H1 (cell line): ENCODE measurements at regions not wholly inside any gene's neighbourhood (a gene's known extent, or its start where the extent isn't known, plus 50 kb on each side); places are given as distances from the start of the nearest gene placed in this dataset.
A peak's percentile ranks its signal among the peaks of the same experiment; 100 is the strongest.

Experiments used
- CTCF ChIA-PET: fragments of 300-600 bp; sonication (Branson Sonifier 250); formaldehyde crosslinking; loops from one replicate; lab custom pipeline; 2021; ENCODE audit not compliant: partially characterized antibody; lab: Charles Lee
- POLR2A ChIA-PET: fragments of 300-600 bp; sonication (Branson Sonifier 250); formaldehyde crosslinking; loops from one replicate; lab custom pipeline; 2021; ENCODE audit warnings: inconsistent platforms; ENCODE audit not compliant: partially characterized antibody; lab: Charles Lee
- DNase-seq, 2 experiments: peaks; one replicate each; pipeline versions ENCODE4 v3.0.0 to v3.0.0-alpha.2; 2010 to 2022; ENCODE audit warnings: low spot score in 2 of 2, low read depth in 1 of 2, mixed read lengths in 1 of 2
- FAIRE-seq: peaks from 2 replicates; lab custom pipeline; 2011; peaks lifted over from hg19 to GRCh38; lab: Jason Lieb, UNC
- H2AFZ ChIP-seq: 2 replicates; pipeline ENCODE4 v1.8.1; 2012; ENCODE audit warnings: low read length, inconsistent platforms
- H2AK5ac ChIP-seq: 2 replicates; pipeline ENCODE4 v1.6.1; 2013; ENCODE audit warnings: low read depth, low read length
- H2BK120ac ChIP-seq: replicated peaks from 2 replicates; pipeline ENCODE3; 2013; ENCODE audit warnings: low read depth, low read length, inconsistent platforms
- H2BK12ac ChIP-seq: 2 replicates; pipeline ENCODE4 v1.6.1; 2013; ENCODE audit warnings: low read depth, low read length
- H2BK15ac ChIP-seq: 2 replicates; pipeline ENCODE4 v1.6.1; 2013; ENCODE audit warnings: low read length
- H2BK20ac ChIP-seq: 2 replicates; pipeline ENCODE4 v1.6.1; 2013; ENCODE audit warnings: low read length
- H2BK5ac ChIP-seq: 2 replicates; pipeline ENCODE4 v1.6.1; 2013; ENCODE audit warnings: low read depth, low read length
- H3K14ac ChIP-seq: 2 replicates; pipeline ENCODE4 v1.6.1; 2013; ENCODE audit warnings: inconsistent platforms; ENCODE audit not compliant: insufficient read length
- H3K18ac ChIP-seq: 2 replicates; pipeline ENCODE4 v1.6.1; 2013; ENCODE audit warnings: low read length; ENCODE audit errors: extremely low read depth
- H3K23ac ChIP-seq: 2 replicates; pipeline ENCODE4 v1.6.1; 2013; ENCODE audit warnings: inconsistent platforms; ENCODE audit not compliant: insufficient read length
- H3K23me2 ChIP-seq: 2 replicates; pipeline ENCODE4 v1.6.1; 2013; ENCODE audit warnings: low read depth, low read length
- H3K27ac ChIP-seq: 2 replicates; pipeline ENCODE4 v1.6.1; 2011; ENCODE audit warnings: low read depth, low read length, inconsistent platforms
- H3K27me3 ChIP-seq, 4 experiments: replicated peaks in 1 of 4; 1 replicate in 1 of 4; 2 replicates in 3 of 4; pipeline versions ENCODE4 v1.6.1 to v1.8.1; 2011 to 2013; ENCODE audit warnings: low read length in 3 of 4, mild to moderate bottlenecking in 3 of 4, inconsistent platforms in 2 of 4, mixed read lengths in 2 of 4, moderate library complexity in 1 of 4; ENCODE audit not compliant: control insufficient read depth in 3 of 4, insufficient read depth in 3 of 4; ENCODE audit errors: extremely low read depth in 1 of 4
- H3K36me3 ChIP-seq, 4 experiments: 2 replicates each; pipeline versions ENCODE4 v1.6.1 to v1.8.1; 2011 to 2013; ENCODE audit warnings: mild to moderate bottlenecking in 4 of 4, low read length in 3 of 4, moderate library complexity in 2 of 4, control low read depth in 1 of 4, inconsistent platforms in 1 of 4; ENCODE audit not compliant: insufficient read depth in 4 of 4, control insufficient read depth in 2 of 4
- H3K4ac ChIP-seq: replicated peaks from 2 replicates; pipeline ENCODE3; 2013; ENCODE audit warnings: low read length, low read depth, mixed read lengths, inconsistent platforms; ENCODE audit not compliant: insufficient read length
- H3K4me1 ChIP-seq, 4 experiments: replicated peaks in 1 of 4; 1 replicate in 1 of 4; 2 replicates in 3 of 4; pipeline versions ENCODE4 v1.6.1 to v1.8.1; 2011 to 2013; ENCODE audit warnings: low read length in 3 of 4, inconsistent platforms in 2 of 4, mixed read lengths in 1 of 4; ENCODE audit not compliant: insufficient read depth in 4 of 4, control insufficient read depth in 3 of 4
- H3K4me2 ChIP-seq, 2 experiments: 2 replicates each; pipeline versions ENCODE4 v1.6.1 to v1.8.1; 2011 to 2013; ENCODE audit warnings: low read depth in 2 of 2, low read length in 2 of 2, control low read depth in 1 of 2, inconsistent platforms in 1 of 2, mild to moderate bottlenecking in 1 of 2; ENCODE audit not compliant: insufficient read depth in 1 of 2
- H3K4me3 ChIP-seq, 4 experiments: fragments of 200-600, 300-600 bp in 1 of 4; sonication (generic), shearing (Covaris generic), sonication (Bioruptor Twin) in 1 of 4; 2 replicates each; pipeline versions ENCODE4 v1.5.1 to v1.8.1; 2011 to 2016; ENCODE audit warnings: low read length in 4 of 4, low read depth in 3 of 4, control low read depth in 2 of 4, inconsistent platforms in 2 of 4, mild to moderate bottlenecking in 2 of 4, mixed read lengths in 1 of 4, moderate library complexity in 1 of 4; ENCODE audit not compliant: insufficient read depth in 2 of 4; ENCODE audit errors: extremely low read depth in 1 of 4
- H3K56ac ChIP-seq: replicated peaks from 2 replicates; pipeline ENCODE3; 2013; ENCODE audit warnings: low read depth, mild to moderate bottlenecking, mixed read lengths, low read length, inconsistent platforms; ENCODE audit not compliant: insufficient read length
- H3K79me1 ChIP-seq: 2 replicates; pipeline ENCODE4 v1.6.1; 2013; ENCODE audit warnings: low read depth, low read length, control low read depth
- H3K79me2 ChIP-seq, 2 experiments: 2 replicates each; pipeline versions ENCODE4 v1.6.1 to v1.8.1; 2012 to 2013; ENCODE audit warnings: low read length in 2 of 2, mild to moderate bottlenecking in 2 of 2, inconsistent platforms in 1 of 2; ENCODE audit not compliant: insufficient read depth in 2 of 2, control insufficient read depth in 1 of 2
- H3K9ac ChIP-seq, 4 experiments: replicated peaks in 1 of 4; 1 replicate in 1 of 4; 2 replicates in 3 of 4; pipeline versions ENCODE4 v1.6.1 to v1.8.1; 2011 to 2013; ENCODE audit warnings: low read depth in 3 of 4, low read length in 3 of 4, control low read depth in 2 of 4, mild to moderate bottlenecking in 2 of 4, moderate library complexity in 2 of 4, inconsistent platforms in 1 of 4; ENCODE audit errors: extremely low read depth in 1 of 4
- H3K9me3 ChIP-seq, 2 experiments: 2 replicates each; pipeline versions ENCODE4 v1.6.1 to v1.8.1; 2012 to 2013; ENCODE audit warnings: mild to moderate bottlenecking in 2 of 2, moderate library complexity in 2 of 2, control low read depth in 1 of 2, inconsistent platforms in 1 of 2, low read depth in 1 of 2, low read length in 1 of 2, mixed read lengths in 1 of 2; ENCODE audit not compliant: insufficient read depth in 2 of 2
- H4K20me1 ChIP-seq, 2 experiments: replicated peaks in 1 of 2; 2 replicates each; pipeline versions ENCODE3 to v1.8.1; 2011 to 2013; ENCODE audit warnings: inconsistent platforms in 2 of 2, low read length in 2 of 2, mild to moderate bottlenecking in 1 of 2; ENCODE audit not compliant: insufficient read depth in 2 of 2, control insufficient read depth in 1 of 2
- H4K5ac ChIP-seq: 2 replicates; pipeline ENCODE4 v1.6.1; 2013; ENCODE audit warnings: low read length, low read depth, mixed read lengths, inconsistent platforms; ENCODE audit not compliant: insufficient read length
- H4K8ac ChIP-seq: 2 replicates; pipeline ENCODE4 v1.8.0; 2013; ENCODE audit warnings: mild to moderate bottlenecking, moderate library complexity, low read length, inconsistent platforms; ENCODE audit not compliant: insufficient read depth; ENCODE audit errors: extremely low read depth
- H4K91ac ChIP-seq: replicated peaks from 2 replicates; pipeline ENCODE3; 2013; ENCODE audit warnings: low read length, mixed read lengths, inconsistent platforms; ENCODE audit not compliant: insufficient read length
- BRCA1 ChIP-seq: IDR thresholded peaks from 2 replicates; pipeline ENCODE4 v1.6.1; 2012; ENCODE audit warnings: low read depth, low read length, improper control_type of control experiment
- ZNF274 ChIP-seq: IDR thresholded peaks from 2 replicates; pipeline ENCODE4 v1.7.0; 2012; ENCODE audit warnings: low read length, borderline replicate concordance; ENCODE audit errors: extremely low read depth
- whole genome bisulfite sequencing, 2 experiments: shearing (Covaris generic) in 1 of 2; methylation state at CpG; one replicate each; pipeline versions ENCODE4 v1.1.6 to v1.1.7; 2013 to 2015; ENCODE audit warnings: low lambda C conversion rate in 2 of 2, mixed read lengths in 2 of 2, inconsistent platforms in 1 of 2, low coverage in 1 of 2, missing lambda C conversion rate in 1 of 2; ENCODE audit not compliant: insufficient replicate concordance in 2 of 2, insufficient coverage in 1 of 2, insufficient read length in 1 of 2; ENCODE audit errors: extremely low coverage in 1 of 2, missing lambda C conversion rate in 1 of 2; 5-methylcytosine and 5-hydroxymethylcytosine counted together

- no peaks in the 10 kb centered on the region for H4K20me1 ChIP-seq
- peak overlapping the region; percentile 62; the same call in 1 of the 2 replicates for H2BK15ac ChIP-seq
- POLR2A ChIA-PET: interaction anchor here (0.5 kb wide), 1 partner anchor 181 kb away, joined by 3 read pairs; the partner anchor contains the start of gene ECI2
- H3K36me3 ChIP-seq: no peaks in the 10 kb centered on the region
- H3K79me2 ChIP-seq: no peaks in the 10 kb centered on the region
- peaks cover 0 to 5% (median 3%) of the 10 kb centered on the region in 4 experiments; a peak in 3 of 7 replicates for H3K4me1 ChIP-seq
- H2BK120ac ChIP-seq: no peak overlapping the region
- CTCF ChIA-PET: interaction anchor here (0.7 to 1.5 kb wide), 5 partner anchors 10 to 657 kb away, joined by 3 to 4 read pairs (median 3); no protein-coding TSS in a partner anchor
- no peak overlapping the region for H4K5ac ChIP-seq
- H2BK12ac ChIP-seq: no peak overlapping the region; the same call in 1 of the 2 replicates
- H3K4me2 ChIP-seq: no peak overlapping the region
- no peak overlapping the region for H3K14ac ChIP-seq
- H3K23ac ChIP-seq: no peak overlapping the region
- no peak overlapping the region for H3K4ac ChIP-seq
- no peak overlapping the region for H3K27ac ChIP-seq
- H4K8ac ChIP-seq: peak overlapping the region; percentile 45; the same call in 1 of the 2 replicates
- H3K56ac ChIP-seq: no peak overlapping the region
- DNase-seq: no peak
- H2AFZ ChIP-seq: peak overlapping the region; percentile 56; the same call in 1 of the 2 replicates
- no peak overlapping the region for H3K4me3 ChIP-seq
- peak overlapping the region; percentile 40; the same call in 1 of the 2 replicates for H2BK20ac ChIP-seq
- 78% methylated on average over 9 of the region's 9 CpGs; no CpG with 5 or more reads in 1 of the 2 experiments for WGBS, 2 experiments
- no peaks in the 10 kb centered on the region for H3K79me1 ChIP-seq
- no peaks in the 10 kb centered on the region for H3K9me3 ChIP-seq
- no peak overlapping the region for H3K9ac ChIP-seq
- H2BK5ac ChIP-seq: peak overlapping the region; percentile 8; the same call in 1 of the 2 replicates
- H3K27me3 ChIP-seq: peaks cover 0 to 3% (median 0%) of the 10 kb centered on the region in 4 experiments; a peak in 1 of 7 replicates
- no peak overlapping the region for H3K18ac ChIP-seq
- FAIRE-seq: no peak
- no peak overlapping the region for H2AK5ac ChIP-seq
- H4K91ac ChIP-seq: no peak overlapping the region
- no peaks in the 10 kb centered on the region for H3K23me2 ChIP-seq
- TF ChIP-seq ZNF274 (no peak), BRCA1 (no peak)
Measured at GRCh38 chr6:4316867-4317400, 181.6 kb upstream of the ECI2 start.
